ENCODE measurements at regions not wholly inside any gene's neighbourhood (a gene's known extent, or its start where the extent isn't known, plus 50 kb on each side); places are given as distances from the start of the nearest gene placed in this dataset.

DNA sequence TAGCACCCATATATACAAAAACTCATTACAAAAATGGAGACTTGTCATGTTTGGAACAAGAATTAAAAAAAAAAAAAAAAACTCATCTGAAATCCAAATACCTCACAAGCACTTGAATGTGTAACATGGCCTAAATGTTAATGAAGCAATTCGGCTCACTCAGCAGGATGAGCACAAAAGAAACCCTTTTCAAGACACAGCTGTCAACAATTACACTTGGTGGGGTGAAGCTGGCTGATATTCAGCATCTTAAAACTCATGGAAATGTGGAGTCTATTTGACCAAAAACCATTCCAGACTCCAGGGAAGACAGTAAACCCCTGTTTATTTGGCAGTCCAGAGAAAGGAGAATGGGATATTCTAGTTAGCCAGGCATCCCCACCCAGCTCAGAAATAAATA lies 205.4 kb upstream of the TSC22D2 start:
- TF ChIP-seq, protein P1, sequence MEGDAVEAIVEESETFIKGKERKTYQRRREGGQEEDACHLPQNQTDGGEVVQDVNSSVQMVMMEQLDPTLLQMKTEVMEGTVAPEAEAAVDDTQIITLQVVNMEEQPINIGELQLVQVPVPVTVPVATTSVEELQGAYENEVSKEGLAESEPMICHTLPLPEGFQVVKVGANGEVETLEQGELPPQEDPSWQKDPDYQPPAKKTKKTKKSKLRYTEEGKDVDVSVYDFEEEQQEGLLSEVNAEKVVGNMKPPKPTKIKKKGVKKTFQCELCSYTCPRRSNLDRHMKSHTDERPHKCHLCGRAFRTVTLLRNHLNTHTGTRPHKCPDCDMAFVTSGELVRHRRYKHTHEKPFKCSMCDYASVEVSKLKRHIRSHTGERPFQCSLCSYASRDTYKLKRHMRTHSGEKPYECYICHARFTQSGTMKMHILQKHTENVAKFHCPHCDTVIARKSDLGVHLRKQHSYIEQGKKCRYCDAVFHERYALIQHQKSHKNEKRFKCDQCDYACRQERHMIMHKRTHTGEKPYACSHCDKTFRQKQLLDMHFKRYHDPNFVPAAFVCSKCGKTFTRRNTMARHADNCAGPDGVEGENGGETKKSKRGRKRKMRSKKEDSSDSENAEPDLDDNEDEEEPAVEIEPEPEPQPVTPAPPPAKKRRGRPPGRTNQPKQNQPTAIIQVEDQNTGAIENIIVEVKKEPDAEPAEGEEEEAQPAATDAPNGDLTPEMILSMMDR (IDR thresholded peaks at IDR 0.05): no peak
- TF ChIP-seq POLR2A (IDR thresholded peaks at IDR 0.05) (no peak), EP300 (IDR thresholded peaks at IDR 0.05) (no peak)
